Small intestine (tissue), 7 donors: ENCODE measurements at regions not wholly inside any gene's neighbourhood (a gene's known extent, or its start where the extent isn't known, plus 50 kb on each side); places are given as distances from the start of the nearest gene placed in this dataset.
"Not testable (repeated sequence)": the region's sequence is repeated elsewhere in the genome, so short reads cannot be mapped to it uniquely, and the experiment has no call there.

Experiments used
- DNase-seq, 2 donors: peaks; one replicate each; pipeline versions ENCODE4 v3.0.0 to v3.0.0-alpha.2; 2013
- FAIRE-seq: peaks from 2 replicates; lab custom pipeline; 2012; peaks lifted over from hg19 to GRCh38; lab: Jason Lieb, UNC
- H3K27ac ChIP-seq, 3 donors: one replicate each; pipeline ENCODE4 v1.5.1; 2013; ENCODE audit warnings: low read length in 2 of 3, mild to moderate bottlenecking in 2 of 3, control low read depth in 1 of 3, inconsistent platforms in 1 of 3, low read depth in 1 of 3, moderate library complexity in 1 of 3
- H3K27me3 ChIP-seq, 3 donors: one replicate each; pipeline ENCODE4 v1.6.1; 2013; ENCODE audit warnings: low read length in 3 of 3, inconsistent platforms in 1 of 3; ENCODE audit not compliant: control insufficient read depth in 3 of 3, insufficient read depth in 3 of 3
- H3K36me3 ChIP-seq, 3 donors: one replicate each; pipeline ENCODE4 v1.6.1; 2013; ENCODE audit warnings: low read length in 3 of 3, inconsistent platforms in 1 of 3, low read depth in 1 of 3, mild to moderate bottlenecking in 1 of 3, moderate library complexity in 1 of 3; ENCODE audit not compliant: control insufficient read depth in 3 of 3, insufficient read depth in 2 of 3
- H3K4me1 ChIP-seq, 3 donors: one replicate each; pipeline ENCODE4 v1.6.1; 2013; ENCODE audit warnings: low read length in 2 of 3, inconsistent platforms in 1 of 3, low read depth in 1 of 3, mild to moderate bottlenecking in 1 of 3, moderate library complexity in 1 of 3; ENCODE audit not compliant: control insufficient read depth in 3 of 3, insufficient read depth in 2 of 3
- H3K4me3 ChIP-seq, 3 donors: one replicate each; pipeline ENCODE4 v1.5.1; 2013; ENCODE audit warnings: low read length in 3 of 3, control low read depth in 1 of 3, inconsistent platforms in 1 of 3, low read depth in 1 of 3, mild to moderate bottlenecking in 1 of 3, moderate library complexity in 1 of 3
- H3K9me3 ChIP-seq, 2 donors: one replicate each; pipeline ENCODE4 v1.6.1; 2013; ENCODE audit warnings: low read depth in 1 of 2, low read length in 1 of 2; ENCODE audit not compliant: control insufficient read depth in 2 of 2, insufficient read depth in 1 of 2
- WGBS, 3 donors: extraction: QIAGEN DNeasy Blood & Tissue Kit; methylation state at CpG; one replicate each; pipeline ENCODE4 v1.1.7; 2013; 5-methylcytosine and 5-hydroxymethylcytosine counted together
- donor health status: healthy with polysubstance abuse.
- donor health status: control.
- donor health status: control.
- donor health status: Bipolar disorder and iron deficiency.
- donor health status: healthy.

- H3K4me1 ChIP-seq: no peaks in the 10 kb centered on the region
- no peak overlapping the region for H3K27ac ChIP-seq
- no peaks in the 10 kb centered on the region for H3K36me3 ChIP-seq
- H3K9me3 ChIP-seq: no peaks in the 10 kb centered on the region
- DNase-seq (no peak), FAIRE-seq (no peak)
- H3K4me3 ChIP-seq: no peak overlapping the region
- no peaks in the 10 kb centered on the region for H3K27me3 ChIP-seq
- 80 to 87% (median 82%) methylated on average over 5 of the region's 5 CpGs for WGBS, 3 donors
Measured at GRCh38 chr4:24369507-24370029, 214.8 kb downstream of the DHX15 start.

- no peak overlapping the region for H3K27ac ChIP-seq
- WGBS, 3 donors: 86 to 90% (median 90%) methylated on average over 7 of the region's 7 CpGs
- H3K36me3 ChIP-seq: no peaks in the 10 kb centered on the region
- no peaks in the 10 kb centered on the region for H3K9me3 ChIP-seq
- H3K27me3 ChIP-seq: no peaks in the 10 kb centered on the region
- no peaks in the 10 kb centered on the region for H3K4me1 ChIP-seq
- no peak for DNase-seq
- no peak overlapping the region for H3K4me3 ChIP-seq
- FAIRE-seq: no peak
Measured at GRCh38 chr4:24368801-24369200, 215.6 kb downstream of the DHX15 start.

- Histone ChIP-seq H3K4me1 (no peaks in the 10 kb centered on the region), H3K27ac (no peak overlapping the region), H3K36me3 (no peaks in the 10 kb centered on the region), H3K4me3 (no peak overlapping the region), H3K27me3 (no peaks in the 10 kb centered on the region), H3K9me3 (no peaks in the 10 kb centered on the region)
- DNase-seq (no peak), FAIRE-seq (no peak)
- WGBS, 3 donors: 84 to 94% (median 88%) methylated on average over 3 of the region's 3 CpGs
Measured at GRCh38 chr4:24364852-24365251, 219.5 kb downstream of the DHX15 start.

- no peak overlapping the region for H3K4me3 ChIP-seq
- no peaks in the 10 kb centered on the region for H3K27me3 ChIP-seq
- H3K9me3 ChIP-seq: no peaks in the 10 kb centered on the region
- FAIRE-seq (no peak), DNase-seq (no peak)
- H3K4me1 ChIP-seq: no peaks in the 10 kb centered on the region
- no peak overlapping the region for H3K27ac ChIP-seq
- no peaks in the 10 kb centered on the region for H3K36me3 ChIP-seq
- 46 to 66% (median 57%) methylated on average over 5 of the region's 5 CpGs for WGBS, 3 donors
Measured at GRCh38 chr4:24364249-24364648, 220.1 kb downstream of the DHX15 start.

GRCh38 chr4:24363751-24364150 is 220.6 kb downstream of the DHX15 start:
- H3K4me3 ChIP-seq: no peak overlapping the region
- H3K27me3 ChIP-seq: no peaks in the 10 kb centered on the region
- H3K4me1 ChIP-seq: no peaks in the 10 kb centered on the region
- H3K9me3 ChIP-seq: no peaks in the 10 kb centered on the region
- H3K36me3 ChIP-seq: no peaks in the 10 kb centered on the region
- DNase-seq (no peak), FAIRE-seq (no peak)
- H3K27ac ChIP-seq: no peak overlapping the region
- 63 to 80% (median 69%) methylated on average over 4 of the region's 4 CpGs for WGBS, 3 donors

GRCh38 chr4:24352112-24352511 is 232.2 kb downstream of the DHX15 start:
- DNase-seq: no peak
- H3K9me3 ChIP-seq: peaks cover 0 to 7% of the 10 kb centered on the region in 2 donors
- H3K27ac ChIP-seq: no peak overlapping the region
- no peaks in the 10 kb centered on the region for H3K36me3 ChIP-seq
- H3K27me3 ChIP-seq: no peaks in the 10 kb centered on the region
- no peaks in the 10 kb centered on the region for H3K4me1 ChIP-seq
- H3K4me3 ChIP-seq: no peak overlapping the region
- WGBS, 3 donors: 85 to 90% (median 88%) methylated on average over 4 of the region's 4 CpGs
- FAIRE-seq: no peak

GRCh38 chr4:24349168-24349996 is 235.0 kb downstream of the DHX15 start:
- H3K27ac ChIP-seq, FAIRE-seq, H3K9me3 ChIP-seq, H3K4me1 ChIP-seq, H3K4me3 ChIP-seq, H3K27me3 ChIP-seq, H3K36me3 ChIP-seq: not testable (repeated sequence)
- 82 to 88% (median 86%) methylated on average over 15 of the region's 15 CpGs for WGBS, 3 donors
- peak in 1 of 2 donors; percentile 2 for DNase-seq

- H3K9me3 ChIP-seq: no peaks in the 10 kb centered on the region
- FAIRE-seq (no peak), DNase-seq (no peak)
- no peak overlapping the region for H3K27ac ChIP-seq
- H3K4me1 ChIP-seq: no peaks in the 10 kb centered on the region
- H3K27me3 ChIP-seq: no peaks in the 10 kb centered on the region
- no peak overlapping the region for H3K4me3 ChIP-seq
- no peaks in the 10 kb centered on the region for H3K36me3 ChIP-seq
- 91 to 93% (median 93%) methylated on average over 5 of the region's 5 CpGs for WGBS, 3 donors
Measured at GRCh38 chr4:24339260-24339659, 245.1 kb downstream of the DHX15 start.
